Epithelial cell of proximal tubule (primary cell): ENCODE measurements at regions not wholly inside any gene's neighbourhood (a gene's known extent, or its start where the extent isn't known, plus 50 kb on each side); places are given as distances from the start of the nearest gene placed in this dataset.
"Not testable (repeated sequence)": the region's sequence is repeated elsewhere in the genome, so short reads cannot be mapped to it uniquely, and the experiment has no call there.

Source experiments
- DNase-seq: peaks from one replicate; pipeline ENCODE4 v3.0.0-alpha.2; 2011; ENCODE audit warnings: low read depth
- H3K4me3 ChIP-seq: 2 replicates; pipeline ENCODE4 v1.5.1; 2011; ENCODE audit warnings: low read depth, mild to moderate bottlenecking, low read length
- CTCF ChIP-seq: conservative IDR thresholded peaks from 2 replicates; pipeline ENCODE4 v1.5.1; 2012; ENCODE audit warnings: low read depth, mild to moderate bottlenecking, low read length

- no peak for TF ChIP-seq CTCF
- H3K4me3 ChIP-seq = no peak overlapping the region
- DNase-seq = no peak
Measured at GRCh38 chr17:72462407-72462806, 341.6 kb downstream of the SOX9 start.

GRCh38 chr17:72462814-72463213 is 342.0 kb downstream of the SOX9 start:
- TF ChIP-seq CTCF = no peak
- DNase-seq = no peak

GRCh38 chr17:72463287-72464102 is 342.7 kb downstream of the SOX9 start:
- DNase-seq = no peak
- no peak for TF ChIP-seq CTCF
- H3K4me3 ChIP-seq = no peak overlapping the region

More at GRCh38 chr17:72462814-72463213, 342.0 kb downstream of the SOX9 start:
- no peak overlapping the region for H3K4me3 ChIP-seq

GRCh38 chr17:72464221-72464620 is 343.4 kb downstream of the SOX9 start:
- not testable (repeated sequence) for H3K4me3 ChIP-seq, DNase-seq

- TF ChIP-seq CTCF = no peak
- peak; percentile 90 for DNase-seq
- H3K4me3 ChIP-seq = peak overlapping the region; percentile 51
Measured at GRCh38 chr17:72465191-72466024, 344.6 kb downstream of the SOX9 start.

GRCh38 chr17:72466199-72466598 is 345.4 kb downstream of the SOX9 start:
- TF ChIP-seq CTCF = peak; percentile 33
- DNase-seq = peak; percentile 90
- peak overlapping the region; percentile 51 for H3K4me3 ChIP-seq

GRCh38 chr17:72466606-72467005 is 345.8 kb downstream of the SOX9 start:
- TF ChIP-seq CTCF = no peak
- H3K4me3 ChIP-seq = no peak overlapping the region
- no peak for DNase-seq
